ENCODE measurements at regions not wholly inside any gene's neighbourhood (a gene's known extent, or its start where the extent isn't known, plus 50 kb on each side); places are given as distances from the start of the nearest gene placed in this dataset.

DNA sequence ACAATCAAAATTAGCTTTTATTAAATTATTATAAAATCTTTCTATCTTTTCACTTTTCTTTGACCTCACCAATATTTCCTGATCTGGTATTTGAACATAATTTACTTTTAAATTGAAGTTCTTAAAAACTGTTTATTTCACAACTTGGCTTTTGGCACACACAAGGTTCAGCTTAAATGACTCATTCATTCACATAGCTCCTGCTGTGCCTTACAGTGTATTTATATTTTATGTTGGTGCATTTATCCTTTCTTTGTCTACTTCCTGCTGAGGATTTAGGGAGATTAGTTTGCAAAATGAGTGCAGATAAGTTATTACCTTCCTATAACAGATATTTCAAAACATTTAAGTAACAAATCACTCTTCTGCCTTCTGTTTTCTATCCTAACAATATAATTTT lies 430.6 kb downstream of the DTHD1 start:
- Histone ChIP-seq H3K4me2 (ENCODE audit: low read length, poor library complexity, severe bottlenecking) (no peak overlapping the region), H3K14ac (ENCODE audit: low read length in 2 of 2) (no peak overlapping the region), H3K23ac (ENCODE audit: low read length in 2 of 2) (no peak overlapping the region), H2BK120ac (ENCODE audit: low read depth, low read length) (no peak overlapping the region), H3K9me3 (ENCODE audit: control insufficient read depth, low read length) (peaks cover 3% of the 10 kb centered on the region), H2AK5ac (ENCODE audit: low read length, severe bottlenecking) (no peak overlapping the region), H3K27me3 (ENCODE audit: control insufficient read depth in 1 of 2, insufficient read depth in 1 of 2, low read length in 2 of 2) (no peaks in the 10 kb centered on the region), H2AFZ (ENCODE audit: low read depth, low read length) (no peak overlapping the region), H3K18ac (ENCODE audit: low read depth in 1 of 2, low read length in 2 of 2) (no peak overlapping the region), H4K91ac (ENCODE audit: low read length) (no peak overlapping the region), H3K9ac (ENCODE audit: low read length) (no peak overlapping the region), H3K36me3 (ENCODE audit: control insufficient read depth in 1 of 2, insufficient read depth in 2 of 2, low read depth in 1 of 2, low read length in 2 of 2) (no peaks in the 10 kb centered on the region), H2BK15ac (ENCODE audit: low read depth, poor library complexity, severe bottlenecking) (no peak overlapping the region), H3K4ac (ENCODE audit: low read depth in 1 of 2, low read length in 2 of 2) (no peak overlapping the region), H3K79me1 (replicated peaks; ENCODE audit: low read length, poor library complexity, severe bottlenecking) (no peaks in the 10 kb centered on the region), H2BK12ac (ENCODE audit: low read length in 2 of 2) (no peak overlapping the region), H3K27ac (ENCODE audit: low read length, poor library complexity, severe bottlenecking) (no peak overlapping the region), H3K4me3 (ENCODE audit: insufficient read depth in 1 of 2, low read depth in 1 of 2, low read length in 2 of 2) (no peak overlapping the region), H4K8ac (ENCODE audit: low read length) (no peak overlapping the region), H3K4me1 (ENCODE audit: control insufficient read depth, insufficient read depth, low read depth, low read length) (no peaks in the 10 kb centered on the region), H2BK5ac (ENCODE audit: low read depth, low read length, poor library complexity, severe bottlenecking) (no peak overlapping the region)
- DNase-seq = no peak

DNA sequence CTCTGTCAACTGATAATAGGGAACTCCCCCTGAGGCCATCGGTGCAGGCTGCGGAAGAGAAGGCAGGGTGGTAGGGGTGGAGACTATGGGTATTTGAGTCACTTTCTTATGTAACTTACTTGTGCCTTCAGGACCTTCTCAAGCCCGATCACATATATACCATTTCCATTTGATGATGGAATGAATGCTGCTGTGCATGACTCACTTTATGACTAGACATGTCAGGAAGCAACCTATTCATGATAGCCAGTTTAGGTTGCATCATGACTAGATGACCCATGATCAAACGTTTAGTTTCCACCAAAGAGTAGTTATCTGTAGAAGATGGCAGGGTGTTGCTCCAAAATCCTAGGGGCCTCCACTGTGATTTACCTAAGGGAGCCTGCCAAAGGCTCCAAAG lies 435.5 kb downstream of the DTHD1 start:
- Histone ChIP-seq H2AFZ (ENCODE audit: low read depth, low read length) (no peak overlapping the region), H3K36me3 (ENCODE audit: control insufficient read depth in 1 of 2, insufficient read depth in 2 of 2, low read depth in 1 of 2, low read length in 2 of 2) (no peaks in the 10 kb centered on the region), H2BK15ac (ENCODE audit: low read depth, poor library complexity, severe bottlenecking) (no peak overlapping the region), H3K27ac (ENCODE audit: low read length, poor library complexity, severe bottlenecking) (no peak overlapping the region), H2BK12ac (ENCODE audit: low read length in 2 of 2) (no peak overlapping the region), H3K14ac (ENCODE audit: low read length in 2 of 2) (no peak overlapping the region), H3K4me3 (ENCODE audit: insufficient read depth in 1 of 2, low read depth in 1 of 2, low read length in 2 of 2) (no peak overlapping the region), H2AK5ac (ENCODE audit: low read length, severe bottlenecking) (no peak overlapping the region), H2BK120ac (ENCODE audit: low read depth, low read length) (no peak overlapping the region), H4K8ac (ENCODE audit: low read length) (no peak overlapping the region), H3K4ac (ENCODE audit: low read depth in 1 of 2, low read length in 2 of 2) (no peak overlapping the region), H3K9ac (ENCODE audit: low read length) (no peak overlapping the region), H3K4me1 (ENCODE audit: control insufficient read depth, insufficient read depth, low read depth, low read length) (no peaks in the 10 kb centered on the region), H3K4me2 (ENCODE audit: low read length, poor library complexity, severe bottlenecking) (no peak overlapping the region), H3K79me1 (replicated peaks; ENCODE audit: low read length, poor library complexity, severe bottlenecking) (no peaks in the 10 kb centered on the region), H3K9me3 (ENCODE audit: control insufficient read depth, low read length) (no peaks in the 10 kb centered on the region), H3K18ac (ENCODE audit: low read depth in 1 of 2, low read length in 2 of 2) (no peak overlapping the region), H4K91ac (ENCODE audit: low read length) (no peak overlapping the region), H3K23ac (ENCODE audit: low read length in 2 of 2) (no peak overlapping the region), H2BK5ac (ENCODE audit: low read depth, low read length, poor library complexity, severe bottlenecking) (no peak overlapping the region), H3K27me3 (ENCODE audit: control insufficient read depth in 1 of 2, insufficient read depth in 1 of 2, low read length in 2 of 2) (no peaks in the 10 kb centered on the region)
- DNase-seq = no peak
- 75% methylated on average over 1 of the region's 4 CpGs for WGBS

GRCh38 chr4:36719425-36719824 lies 438.0 kb downstream of the DTHD1 start:
- H3K36me3 ChIP-seq (ENCODE audit: control insufficient read depth in 1 of 2, insufficient read depth in 2 of 2, low read depth in 1 of 2, low read length in 2 of 2) = no peaks in the 10 kb centered on the region
- no peak overlapping the region for H4K91ac ChIP-seq (ENCODE audit: low read length)
- no peak overlapping the region for H3K27ac ChIP-seq (ENCODE audit: low read length, poor library complexity, severe bottlenecking)
- H3K14ac ChIP-seq (ENCODE audit: low read length in 2 of 2) = no peak overlapping the region
- DNase-seq = no peak
- H3K79me1 ChIP-seq (replicated peaks; ENCODE audit: low read length, poor library complexity, severe bottlenecking) = no peaks in the 10 kb centered on the region
- no peak overlapping the region for H3K18ac ChIP-seq (ENCODE audit: low read depth in 1 of 2, low read length in 2 of 2)
- H3K9ac ChIP-seq (ENCODE audit: low read length) = no peak overlapping the region
- H3K4ac ChIP-seq (ENCODE audit: low read depth in 1 of 2, low read length in 2 of 2) = no peak overlapping the region
- no peak overlapping the region for H2AFZ ChIP-seq (ENCODE audit: low read depth, low read length)
- H3K4me2 ChIP-seq (ENCODE audit: low read length, poor library complexity, severe bottlenecking) = no peak overlapping the region
- no peak overlapping the region for H3K4me3 ChIP-seq (ENCODE audit: insufficient read depth in 1 of 2, low read depth in 1 of 2, low read length in 2 of 2)
- H4K8ac ChIP-seq (ENCODE audit: low read length) = no peak overlapping the region
- WGBS = 86% methylated on average over 2 of the region's 3 CpGs
- no peak overlapping the region for H2BK5ac ChIP-seq (ENCODE audit: low read depth, low read length, poor library complexity, severe bottlenecking)
- H3K23ac ChIP-seq (ENCODE audit: low read length in 2 of 2) = no peak overlapping the region
- H2AK5ac ChIP-seq (ENCODE audit: low read length, severe bottlenecking) = no peak overlapping the region
- H2BK15ac ChIP-seq (ENCODE audit: low read depth, poor library complexity, severe bottlenecking) = no peak overlapping the region
- no peaks in the 10 kb centered on the region for H3K9me3 ChIP-seq (ENCODE audit: control insufficient read depth, low read length)
- no peak overlapping the region for H2BK12ac ChIP-seq (ENCODE audit: low read length in 2 of 2)
- no peak overlapping the region for H2BK120ac ChIP-seq (ENCODE audit: low read depth, low read length)
- H3K4me1 ChIP-seq (ENCODE audit: control insufficient read depth, insufficient read depth, low read depth, low read length) = no peaks in the 10 kb centered on the region
- no peaks in the 10 kb centered on the region for H3K27me3 ChIP-seq (ENCODE audit: control insufficient read depth in 1 of 2, insufficient read depth in 1 of 2, low read length in 2 of 2)

DNA sequence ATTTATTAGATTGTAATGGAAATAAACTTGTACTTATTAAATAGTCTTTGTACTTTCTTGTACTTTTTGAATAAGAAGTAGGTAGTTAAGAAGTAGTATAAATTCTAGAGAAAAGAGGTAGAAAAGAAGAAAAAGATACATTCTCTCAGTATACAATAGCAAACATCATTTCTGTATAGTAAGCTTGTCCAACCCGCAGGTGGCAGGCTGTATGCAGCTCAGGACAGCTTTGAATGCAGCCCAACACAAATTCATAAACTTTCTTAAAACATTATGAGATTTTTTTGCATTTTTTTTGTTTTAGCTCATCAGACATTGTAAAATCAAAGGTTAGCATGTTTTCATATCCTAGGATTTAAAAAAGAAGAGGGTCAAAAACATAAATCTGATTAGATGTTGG lies 441.6 kb downstream of the DTHD1 start:
- no peak overlapping the region for H3K4me2 ChIP-seq (ENCODE audit: low read length, poor library complexity, severe bottlenecking)

More for the DNA sequence above, 441.6 kb downstream of the DTHD1 start:
- no peak overlapping the region for H3K27ac ChIP-seq (ENCODE audit: low read length, poor library complexity, severe bottlenecking)
- no peak overlapping the region for H2BK120ac ChIP-seq (ENCODE audit: low read depth, low read length)
- no peak overlapping the region for H4K8ac ChIP-seq (ENCODE audit: low read length)
- no peak overlapping the region for H2BK5ac ChIP-seq (ENCODE audit: low read depth, low read length, poor library complexity, severe bottlenecking)
- no peak overlapping the region for H3K4me3 ChIP-seq (ENCODE audit: insufficient read depth in 1 of 2, low read depth in 1 of 2, low read length in 2 of 2)
- no peak overlapping the region for H2AK5ac ChIP-seq (ENCODE audit: low read length, severe bottlenecking)
- H3K4me1 ChIP-seq (ENCODE audit: control insufficient read depth, insufficient read depth, low read depth, low read length) = no peaks in the 10 kb centered on the region
- no peak overlapping the region for H3K9ac ChIP-seq (ENCODE audit: low read length)
- DNase-seq = no peak
- H4K91ac ChIP-seq (ENCODE audit: low read length) = no peak overlapping the region
- no peak overlapping the region for H2AFZ ChIP-seq (ENCODE audit: low read depth, low read length)
- H3K27me3 ChIP-seq (ENCODE audit: control insufficient read depth in 1 of 2, insufficient read depth in 1 of 2, low read length in 2 of 2) = no peaks in the 10 kb centered on the region
- H3K23ac ChIP-seq (ENCODE audit: low read length in 2 of 2) = no peak overlapping the region
- WGBS = 86% methylated on average over 1 of the region's 1 CpG
- H3K79me1 ChIP-seq (replicated peaks; ENCODE audit: low read length, poor library complexity, severe bottlenecking) = no peaks in the 10 kb centered on the region
- H2BK15ac ChIP-seq (ENCODE audit: low read depth, poor library complexity, severe bottlenecking) = no peak overlapping the region
- no peak overlapping the region for H3K18ac ChIP-seq (ENCODE audit: low read depth in 1 of 2, low read length in 2 of 2)
- no peak overlapping the region for H3K4ac ChIP-seq (ENCODE audit: low read depth in 1 of 2, low read length in 2 of 2)
- no peaks in the 10 kb centered on the region for H3K9me3 ChIP-seq (ENCODE audit: control insufficient read depth, low read length)
- no peaks in the 10 kb centered on the region for H3K36me3 ChIP-seq (ENCODE audit: control insufficient read depth in 1 of 2, insufficient read depth in 2 of 2, low read depth in 1 of 2, low read length in 2 of 2)
- H3K14ac ChIP-seq (ENCODE audit: low read length in 2 of 2) = no peak overlapping the region
- no peak overlapping the region for H2BK12ac ChIP-seq (ENCODE audit: low read length in 2 of 2)

Measured in mesenchymal stem cell (in vitro differentiated cells and primary cell).